GM10248 (cell line): ENCODE measurements at regions not wholly inside any gene's neighbourhood (a gene's known extent, or its start where the extent isn't known, plus 50 kb on each side); places are given as distances from the start of the nearest gene placed in this dataset.

Source experiments
- CTCF ChIA-PET: fragments of 300-600 bp; sonication (Branson Sonifier 250); formaldehyde crosslinking; extraction: SDS; loops from one replicate; lab custom pipeline; 2021; ENCODE audit warnings: antibody characterized with exemption; lab: Yijun Ruan, JAX
- POLR2A ChIA-PET: fragments of 350-650 bp; sonication (Branson Sonifier 250); formaldehyde crosslinking; extraction: SDS; loops from one replicate; lab custom pipeline; 2020; ENCODE audit warnings: antibody characterized with exemption; lab: Yijun Ruan, JAX
- DNase-seq: peaks from one replicate; pipeline ENCODE4 v3.0.0; 2012; ENCODE audit errors: extremely low spot score
- CTCF ChIP-seq: IDR thresholded peaks from 2 replicates; pipeline ENCODE4 v1.5.1; 2012; ENCODE audit warnings: mild to moderate bottlenecking, low read depth; ENCODE audit errors: extremely low read depth, missing control alignments, control extremely low read depth

GRCh38 chrX:82675104-82675503 is 833.0 kb upstream of the POU3F4 start:
- POLR2A ChIA-PET: no interaction called here
- DNase-seq: no peak
- no peak for TF ChIP-seq CTCF
- CTCF ChIA-PET: interaction anchor here (3.1 kb wide), 1 partner anchor 10 kb away, joined by 7 read pairs; no protein-coding TSS in a partner anchor

GRCh38 chrX:82676386-82676785 is 831.7 kb upstream of the POU3F4 start:
- CTCF ChIA-PET: interaction anchor here (0.7 to 3.1 kb wide), 3 partner anchors 9 to 1254 kb away, joined by 3 to 7 read pairs (median 4); no protein-coding TSS in a partner anchor
- POLR2A ChIA-PET: no interaction called here
- TF ChIP-seq CTCF: no peak
- no peak for DNase-seq

- no peak for DNase-seq
- POLR2A ChIA-PET: no interaction called here
- CTCF ChIA-PET: interaction anchor here (1.0 to 3.1 kb wide), 2 partner anchors 8 to 18 kb away, joined by 4 to 7 read pairs; no protein-coding TSS in a partner anchor
- TF ChIP-seq CTCF: no peak
Observed at GRCh38 chrX:82677286-82677685, 830.8 kb upstream of the POU3F4 start.

- no peak for DNase-seq
- TF ChIP-seq CTCF: no peak
- CTCF ChIA-PET: no interaction called here
- POLR2A ChIA-PET: no interaction called here
Observed at GRCh38 chrX:82692991-82693390, 815.1 kb upstream of the POU3F4 start.

GRCh38 chrX:82695066-82695465 is 813.0 kb upstream of the POU3F4 start:
- ChIA-PET CTCF (no interaction called here), POLR2A (no interaction called here)
- no peak for DNase-seq
- TF ChIP-seq CTCF: no peak

- DNase-seq: no peak
- ChIA-PET CTCF (no interaction called here), POLR2A (no interaction called here)
- TF ChIP-seq CTCF: no peak
Observed at GRCh38 chrX:82703551-82703950, 804.5 kb upstream of the POU3F4 start.
